ENCODE measurements at regions not wholly inside any gene's neighbourhood (a gene's known extent, or its start where the extent isn't known, plus 50 kb on each side); places are given as distances from the start of the nearest gene placed in this dataset.

GRCh38 chr19:27744926-27745768, 1467.8 kb downstream of the UQCRFS1 start:
- TF ChIP-seq PAX5 (IDR thresholded peaks at IDR 0.05; ENCODE audit: insufficient read depth, low read length, severe bottlenecking) (no peak), POLR2A (IDR thresholded peaks at IDR 0.05; ENCODE audit: low read depth, low read length) (no peak), TAF1 (IDR thresholded peaks at IDR 0.05; ENCODE audit: low read depth, low read length) (no peak), POU2F2 (IDR thresholded peaks at IDR 0.05; ENCODE audit: low read depth, low read length) (no peak), POLR2AphosphoS5 (IDR thresholded peaks at IDR 0.05; ENCODE audit: low read depth, low read length) (no peak), SPI1 (IDR thresholded peaks at IDR 0.05; ENCODE audit: low read depth, low read length) (no peak)
- no peak for FAIRE-seq

DNA sequence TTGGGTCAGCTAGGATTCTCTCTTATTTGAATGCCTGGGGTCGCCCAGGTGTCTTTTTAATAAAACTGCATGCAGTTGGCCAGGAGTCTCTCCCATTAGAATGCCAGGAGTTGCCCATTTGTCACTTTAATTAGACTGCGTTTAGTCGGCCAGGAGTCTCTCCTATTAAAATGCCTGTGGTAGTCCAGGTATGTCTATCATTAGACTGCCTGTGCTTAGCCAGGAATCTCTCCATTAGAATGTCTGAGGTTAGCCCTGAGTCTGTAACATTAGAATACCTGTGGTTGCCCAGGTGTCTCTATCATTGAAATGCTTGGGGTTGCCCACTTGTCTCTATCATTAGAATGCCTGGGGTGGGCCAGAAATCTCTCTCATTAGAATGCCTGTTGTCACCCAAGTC, 1470.9 kb downstream of the UQCRFS1 start:
- no peak for TF ChIP-seq PAX5 (IDR thresholded peaks at IDR 0.05; ENCODE audit: insufficient read depth, low read length, severe bottlenecking)
- TF ChIP-seq SPI1 (IDR thresholded peaks at IDR 0.05; ENCODE audit: low read depth, low read length), result no peak
- no peak for TF ChIP-seq TAF1 (IDR thresholded peaks at IDR 0.05; ENCODE audit: low read depth, low read length)
- no peak for TF ChIP-seq POU2F2 (IDR thresholded peaks at IDR 0.05; ENCODE audit: low read depth, low read length)
- no peak for TF ChIP-seq POLR2AphosphoS5 (IDR thresholded peaks at IDR 0.05; ENCODE audit: low read depth, low read length)
- no peak for TF ChIP-seq POLR2A (IDR thresholded peaks at IDR 0.05; ENCODE audit: low read depth, low read length)
- FAIRE-seq (no peak), DNase-seq (ENCODE audit: insufficient read length, low spot score) (no peak)

More at GRCh38 chr19:27744926-27745768, 1467.8 kb downstream of the UQCRFS1 start:
- DNase-seq (ENCODE audit: insufficient read length, low spot score), result no peak

DNA sequence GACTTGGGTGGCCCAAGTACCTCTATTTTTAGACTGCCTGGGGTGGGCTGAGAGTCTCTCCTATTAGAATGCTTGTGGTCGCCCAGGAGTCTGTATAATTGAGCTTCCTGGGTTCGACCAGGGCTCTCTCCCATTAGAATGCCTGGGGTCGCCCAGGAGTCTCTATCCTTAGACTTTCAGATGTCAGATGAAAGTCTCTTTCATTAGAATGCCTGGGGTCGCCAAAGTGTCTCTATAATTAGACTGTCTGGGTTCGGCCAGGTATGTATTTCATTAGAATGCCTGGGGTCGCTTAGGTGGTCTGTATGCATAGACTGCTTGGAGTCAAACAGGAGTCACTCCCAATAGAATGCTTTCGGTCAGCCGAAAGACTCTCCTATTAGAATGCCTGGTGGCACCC, 1471.7 kb downstream of the UQCRFS1 start:
- DNase-seq (ENCODE audit: insufficient read length, low spot score) (no peak), FAIRE-seq (no peak)
- TF ChIP-seq PAX5 (IDR thresholded peaks at IDR 0.05; ENCODE audit: insufficient read depth, low read length, severe bottlenecking) (no peak), POLR2A (IDR thresholded peaks at IDR 0.05; ENCODE audit: low read depth, low read length) (no peak)

DNA sequence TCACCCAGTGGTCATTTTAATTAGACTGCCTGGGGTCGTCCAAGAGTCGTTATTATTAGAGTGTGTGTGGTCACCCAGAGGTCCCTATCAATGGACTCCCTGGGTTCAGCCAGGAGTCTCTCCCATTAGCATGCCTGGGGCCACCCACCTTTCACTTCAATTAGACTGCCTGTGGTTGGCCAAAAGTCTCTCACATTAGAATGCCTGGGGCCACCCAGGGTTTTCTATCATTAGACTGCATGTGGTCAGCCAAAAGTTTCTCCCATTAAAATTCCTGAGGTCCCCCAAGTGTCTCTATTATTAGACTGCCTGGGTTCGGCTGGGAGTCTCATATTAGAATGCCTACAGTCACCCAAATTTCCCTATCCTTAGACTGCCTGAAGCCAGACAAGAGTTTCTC, 1472.6 kb downstream of the UQCRFS1 start:
- DNase-seq (ENCODE audit: insufficient read length, low spot score) (no peak), FAIRE-seq (no peak)
- TF ChIP-seq PAX5 (IDR thresholded peaks at IDR 0.05; ENCODE audit: insufficient read depth, low read length, severe bottlenecking), result no peak
- no peak for TF ChIP-seq TAF1 (IDR thresholded peaks at IDR 0.05; ENCODE audit: low read depth, low read length)
- no peak for TF ChIP-seq SPI1 (IDR thresholded peaks at IDR 0.05; ENCODE audit: low read depth, low read length)
- no peak for TF ChIP-seq POU2F2 (IDR thresholded peaks at IDR 0.05; ENCODE audit: low read depth, low read length)
- TF ChIP-seq POLR2A (IDR thresholded peaks at IDR 0.05; ENCODE audit: low read depth, low read length), result no peak
- no peak for TF ChIP-seq POLR2AphosphoS5 (IDR thresholded peaks at IDR 0.05; ENCODE audit: low read depth, low read length)

DNA sequence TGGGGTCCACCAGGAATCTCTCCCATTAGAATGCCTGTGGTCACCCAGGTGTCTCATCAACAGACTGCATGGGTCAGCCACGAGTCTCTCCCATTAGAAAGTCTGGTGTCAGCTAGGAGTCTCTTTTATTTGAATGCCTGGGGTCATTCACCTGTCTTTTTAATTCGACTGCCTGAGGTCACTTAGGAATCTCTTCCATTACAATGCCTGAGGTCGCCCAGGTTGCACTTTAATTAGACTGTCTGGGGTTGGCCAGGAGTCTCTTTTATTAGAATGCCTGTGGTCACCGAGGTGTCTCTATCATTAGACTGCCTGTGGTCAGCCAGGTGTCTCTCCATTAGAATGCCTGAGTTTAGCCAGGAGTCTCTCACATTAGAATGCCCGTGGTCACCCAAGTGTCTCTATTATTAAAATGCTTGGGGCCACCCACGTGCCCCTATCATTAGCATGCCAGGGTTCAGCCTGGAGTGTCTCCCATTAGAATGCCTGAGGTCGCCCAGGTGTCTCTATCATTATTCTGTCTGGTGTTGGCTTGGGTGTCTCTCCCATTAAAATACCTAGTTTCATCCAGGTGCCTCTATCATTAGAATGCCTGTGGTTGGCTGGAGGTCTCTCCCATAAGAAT, 1474.3 kb downstream of the UQCRFS1 start:
- no peak for DNase-seq (ENCODE audit: insufficient read length, low spot score)
- FAIRE-seq, result no peak
- no peak for TF ChIP-seq POLR2A (IDR thresholded peaks at IDR 0.05; ENCODE audit: low read depth, low read length)
- no peak for TF ChIP-seq POLR2AphosphoS5 (IDR thresholded peaks at IDR 0.05; ENCODE audit: low read depth, low read length)
- no peak for TF ChIP-seq SPI1 (IDR thresholded peaks at IDR 0.05; ENCODE audit: low read depth, low read length)
- no peak for TF ChIP-seq TAF1 (IDR thresholded peaks at IDR 0.05; ENCODE audit: low read depth, low read length)
- no peak for TF ChIP-seq PAX5 (IDR thresholded peaks at IDR 0.05; ENCODE audit: insufficient read depth, low read length, severe bottlenecking)
- no peak for TF ChIP-seq POU2F2 (IDR thresholded peaks at IDR 0.05; ENCODE audit: low read depth, low read length)

GRCh38 chr19:27736225-27736624, 1476.7 kb downstream of the UQCRFS1 start:
- TF ChIP-seq POU2F2 (IDR thresholded peaks at IDR 0.05; ENCODE audit: low read depth, low read length), result no peak
- TF ChIP-seq POLR2AphosphoS5 (IDR thresholded peaks at IDR 0.05; ENCODE audit: low read depth, low read length), result no peak
- TF ChIP-seq SPI1 (IDR thresholded peaks at IDR 0.05; ENCODE audit: low read depth, low read length), result no peak
- TF ChIP-seq PAX5 (IDR thresholded peaks at IDR 0.05; ENCODE audit: insufficient read depth, low read length, severe bottlenecking), result no peak
- TF ChIP-seq POLR2A (IDR thresholded peaks at IDR 0.05; ENCODE audit: low read depth, low read length), result no peak
- TF ChIP-seq TAF1 (IDR thresholded peaks at IDR 0.05; ENCODE audit: low read depth, low read length), result no peak
- no peak for FAIRE-seq
- no peak for DNase-seq (ENCODE audit: insufficient read length, low spot score)

GRCh38 chr19:27735314-27735713, 1477.6 kb downstream of the UQCRFS1 start:
- no peak for DNase-seq (ENCODE audit: insufficient read length, low spot score)
- FAIRE-seq, result no peak
- TF ChIP-seq PAX5 (IDR thresholded peaks at IDR 0.05; ENCODE audit: insufficient read depth, low read length, severe bottlenecking) (no peak), TAF1 (IDR thresholded peaks at IDR 0.05; ENCODE audit: low read depth, low read length) (no peak), SPI1 (IDR thresholded peaks at IDR 0.05; ENCODE audit: low read depth, low read length) (no peak), POLR2A (IDR thresholded peaks at IDR 0.05; ENCODE audit: low read depth, low read length) (no peak), POLR2AphosphoS5 (IDR thresholded peaks at IDR 0.05; ENCODE audit: low read depth, low read length) (no peak), POU2F2 (IDR thresholded peaks at IDR 0.05; ENCODE audit: low read depth, low read length) (no peak)

- no peak for DNase-seq (ENCODE audit: insufficient read length, low spot score)
- no peak for FAIRE-seq
- TF ChIP-seq SPI1 (IDR thresholded peaks at IDR 0.05; ENCODE audit: low read depth, low read length) (no peak), TAF1 (IDR thresholded peaks at IDR 0.05; ENCODE audit: low read depth, low read length) (no peak), POLR2AphosphoS5 (IDR thresholded peaks at IDR 0.05; ENCODE audit: low read depth, low read length) (no peak), POU2F2 (IDR thresholded peaks at IDR 0.05; ENCODE audit: low read depth, low read length) (no peak), PAX5 (IDR thresholded peaks at IDR 0.05; ENCODE audit: insufficient read depth, low read length, severe bottlenecking) (no peak), POLR2A (IDR thresholded peaks at IDR 0.05; ENCODE audit: low read depth, low read length) (no peak)
Measured at GRCh38 chr19:27734496-27735220, 1478.3 kb downstream of the UQCRFS1 start.

Measured in GM12891 (cell line).